Fibroblast of skin of left biceps (primary cell): ENCODE measurements at regions not wholly inside any gene's neighbourhood (a gene's known extent, or its start where the extent isn't known, plus 50 kb on each side); places are given as distances from the start of the nearest gene placed in this dataset.
"Not testable (repeated sequence)": the region's sequence is repeated elsewhere in the genome, so short reads cannot be mapped to it uniquely, and the experiment has no call there.

Experiments
- DNase-seq, 2 experiments: peaks; one replicate each; pipeline ENCODE4 v3.0.0-alpha.2; 2013; ENCODE audit warnings: low read depth in 2 of 2

DNA sequence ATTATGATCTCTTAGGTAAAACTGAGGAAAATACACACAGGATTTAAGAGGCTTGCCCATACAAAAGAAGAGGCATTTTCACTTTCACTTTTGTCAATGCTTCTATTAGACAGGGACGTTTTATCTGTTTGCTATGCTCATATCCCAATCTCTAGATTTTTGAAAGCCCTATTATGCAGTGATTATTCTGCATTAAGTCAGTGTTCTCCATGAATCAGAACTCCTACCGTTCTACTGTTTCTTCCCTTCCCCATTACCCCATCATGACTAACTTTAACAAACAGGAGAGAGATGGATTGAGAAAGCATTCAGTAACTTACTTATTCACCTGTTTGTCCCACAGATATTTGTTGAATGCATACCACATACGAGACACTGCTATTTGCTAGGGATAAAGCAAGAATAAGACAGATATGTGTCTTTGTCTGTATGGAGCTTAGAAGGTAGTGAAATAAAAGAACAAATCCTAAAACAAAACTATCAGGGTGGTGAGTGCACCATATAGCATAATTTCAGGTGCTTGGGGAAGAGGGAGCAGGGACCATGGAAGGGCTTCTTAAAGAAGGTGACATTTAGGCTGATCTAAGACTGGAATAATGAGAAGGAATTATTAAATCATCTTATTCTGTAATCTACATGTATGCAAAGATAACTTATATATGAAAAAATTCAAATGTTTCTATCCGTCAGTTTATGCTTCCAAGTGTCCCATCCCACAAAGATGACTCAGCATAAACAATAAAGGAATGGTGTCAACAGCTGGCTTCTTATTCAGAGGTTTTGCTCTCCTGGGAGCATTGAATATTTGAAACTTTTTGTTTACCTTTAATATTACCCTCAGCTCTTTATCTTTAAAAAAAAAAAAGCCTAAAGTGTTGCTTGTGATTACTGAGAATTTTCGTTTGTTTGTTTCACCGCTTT lies 328.1 kb downstream of the HINT1 start:
- DNase-seq, result no peak

DNA sequence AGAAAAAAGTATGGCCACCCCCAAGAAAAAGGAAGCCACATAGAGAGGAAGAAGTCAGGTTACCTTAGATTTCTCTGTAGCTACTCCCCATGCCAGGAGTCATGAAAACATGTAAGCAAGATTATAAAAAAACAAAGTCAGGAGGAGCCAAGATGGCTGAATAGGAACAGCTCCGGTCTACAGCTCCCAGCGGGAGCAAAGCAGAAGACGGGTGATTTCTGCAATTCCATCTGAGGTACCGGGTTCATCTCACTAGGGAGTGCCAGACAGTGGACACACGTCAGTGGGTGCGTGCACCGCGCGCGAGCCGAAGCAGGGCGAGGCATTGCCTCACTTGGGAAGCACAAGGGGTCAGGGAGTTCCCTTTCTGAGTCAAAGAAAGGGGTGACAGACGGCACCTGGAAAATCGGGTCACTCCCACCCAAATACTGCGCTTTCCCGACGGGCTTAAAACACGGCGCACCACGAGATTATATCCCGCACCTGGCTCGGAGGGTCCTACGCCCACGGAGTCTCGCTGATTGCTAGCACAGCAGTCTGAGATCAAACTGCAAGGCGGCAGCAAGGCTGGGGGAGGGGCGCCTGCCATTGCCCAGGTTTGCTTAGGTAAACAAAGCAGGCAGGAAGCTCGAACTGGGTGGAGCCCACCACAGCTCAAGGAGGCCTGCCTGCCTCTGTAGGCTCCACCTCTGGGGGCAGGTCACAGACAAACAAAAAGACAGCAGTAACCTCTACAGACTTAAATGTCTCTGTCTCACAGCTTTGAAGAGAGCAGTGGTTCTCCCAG lies 347.3 kb downstream of the HINT1 start:
- DNase-seq, result not testable (repeated sequence)

DNA sequence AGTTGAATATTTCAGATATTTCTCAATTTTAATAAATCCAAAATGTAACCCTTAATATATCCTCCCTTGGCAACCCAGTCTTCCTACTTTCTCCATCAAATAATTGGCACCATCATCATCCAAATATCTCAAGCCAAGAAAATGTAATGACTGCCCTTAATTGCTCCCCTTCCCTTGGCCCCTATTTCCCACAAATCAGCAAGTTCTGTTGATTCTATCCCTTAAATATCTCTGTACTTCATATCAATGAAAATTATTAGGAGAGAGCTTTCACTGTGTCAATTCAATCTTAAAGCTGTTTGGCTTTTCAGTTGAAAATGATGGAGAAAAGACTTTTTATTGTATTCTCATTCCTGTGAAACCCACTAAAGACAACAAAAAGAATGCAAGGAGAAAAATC lies 349.8 kb downstream of the HINT1 start:
- no peak for DNase-seq

DNA sequence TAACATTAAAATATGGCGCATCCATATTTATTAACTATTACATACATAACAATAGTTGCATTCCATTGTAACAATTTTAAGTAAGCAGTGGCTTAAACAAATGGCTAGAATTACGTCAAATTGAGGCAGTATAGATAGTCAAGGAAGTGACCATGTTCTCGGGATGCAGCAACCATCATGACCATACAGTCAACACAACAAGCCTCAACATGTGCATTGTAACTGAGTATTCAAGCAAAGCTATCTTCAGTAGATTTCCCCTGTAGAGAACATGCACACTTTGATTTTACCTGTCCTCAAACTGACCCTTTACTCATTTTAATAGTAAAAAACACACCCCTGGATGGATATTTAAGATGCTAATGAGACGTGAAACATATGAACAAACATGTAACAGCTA lies 356.4 kb downstream of the HINT1 start:
- DNase-seq, result no peak

DNA sequence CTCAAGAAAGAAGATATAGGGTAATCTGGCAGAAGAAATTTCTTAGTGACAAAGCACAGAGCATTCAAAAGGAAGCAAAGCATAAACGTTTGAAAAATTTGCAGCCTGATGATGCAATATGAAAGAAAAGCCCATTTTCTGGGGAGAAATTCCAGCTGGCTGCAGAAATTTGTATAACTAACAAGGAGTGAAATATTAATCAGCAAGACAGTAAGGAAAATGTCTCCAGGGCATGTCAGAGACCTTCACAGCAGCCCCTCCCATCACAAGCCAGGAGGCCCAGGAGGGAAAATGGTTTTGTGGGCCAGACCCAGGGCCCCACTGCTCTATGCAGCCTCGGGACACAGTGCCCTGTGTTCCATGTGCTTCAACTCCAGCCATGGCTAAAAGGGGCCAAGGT lies 359.4 kb downstream of the HINT1 start:
- DNase-seq, result no peak

DNA sequence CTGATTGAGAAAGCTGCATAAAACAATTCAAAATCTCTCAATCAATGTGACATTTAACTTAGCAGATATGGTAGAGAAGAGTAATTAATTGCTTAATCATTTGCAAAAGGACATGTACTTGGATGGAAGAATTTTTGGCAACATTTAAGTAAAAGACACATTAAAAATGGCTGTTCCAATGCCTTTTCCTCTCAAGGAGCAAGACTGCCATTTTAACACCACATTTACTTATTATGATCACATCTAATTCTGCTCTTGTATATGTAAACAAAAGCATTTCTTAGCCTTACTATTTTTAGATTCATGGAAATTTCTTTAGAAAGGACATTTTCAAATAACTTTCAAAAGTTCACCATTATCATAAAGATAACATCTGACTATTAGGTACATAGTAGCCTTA lies 360.0 kb downstream of the HINT1 start:
- DNase-seq, result no peak

DNA sequence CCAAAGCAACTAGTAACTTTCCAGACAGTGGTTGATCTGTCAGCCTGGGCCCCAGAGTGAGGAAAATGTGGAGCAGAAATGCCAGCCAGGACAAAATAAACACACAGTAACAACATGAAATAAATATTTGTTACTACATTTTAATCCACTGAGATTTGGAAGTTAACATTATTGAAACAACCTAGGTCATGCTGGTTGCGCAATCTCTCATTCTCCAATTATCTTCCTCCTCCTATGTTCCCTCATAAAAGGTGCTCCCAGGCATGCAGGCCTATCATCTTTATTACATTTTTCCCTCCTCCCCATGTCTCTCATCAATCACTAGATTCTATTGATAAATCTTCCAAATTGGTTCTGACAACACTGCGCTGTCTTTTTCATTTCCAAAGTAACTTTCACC lies 363.1 kb downstream of the HINT1 start:
- DNase-seq, result no peak

DNA sequence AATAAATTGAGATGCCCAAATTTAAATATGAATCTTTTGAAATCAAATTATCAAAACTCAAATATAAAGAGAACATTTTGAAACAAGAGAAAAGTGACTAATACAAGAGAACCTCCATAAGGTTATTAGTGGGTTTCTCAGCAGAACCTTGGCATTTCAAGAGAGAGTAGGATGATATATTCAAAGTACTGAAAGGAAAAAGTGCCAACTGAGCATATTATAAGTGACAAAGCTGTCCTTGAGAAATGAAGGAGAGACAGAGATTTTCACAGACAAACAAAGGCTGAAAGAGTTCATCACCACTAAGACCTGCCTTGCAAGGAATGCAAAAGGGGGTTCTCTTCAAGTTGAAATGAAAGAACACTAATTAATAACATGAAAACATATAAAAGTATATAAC lies 366.0 kb downstream of the HINT1 start:
- no peak for DNase-seq

DNA sequence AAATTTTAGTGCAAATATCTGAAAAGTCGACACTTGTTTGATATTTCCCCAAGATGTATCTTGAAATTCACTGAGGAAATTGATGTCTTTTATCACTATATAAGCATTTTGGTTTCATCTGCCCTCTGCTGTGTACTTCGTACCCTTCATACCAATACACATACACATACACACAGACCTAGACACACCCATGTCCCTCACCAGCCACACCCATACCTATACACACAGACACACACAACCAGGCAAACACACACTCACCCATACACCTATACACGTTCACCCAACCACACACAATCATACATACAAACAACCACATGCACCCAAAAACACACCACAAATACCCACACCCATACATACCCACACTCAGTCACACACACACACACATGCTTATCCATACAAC lies 367.8 kb downstream of the HINT1 start:
- DNase-seq, result no peak

DNA sequence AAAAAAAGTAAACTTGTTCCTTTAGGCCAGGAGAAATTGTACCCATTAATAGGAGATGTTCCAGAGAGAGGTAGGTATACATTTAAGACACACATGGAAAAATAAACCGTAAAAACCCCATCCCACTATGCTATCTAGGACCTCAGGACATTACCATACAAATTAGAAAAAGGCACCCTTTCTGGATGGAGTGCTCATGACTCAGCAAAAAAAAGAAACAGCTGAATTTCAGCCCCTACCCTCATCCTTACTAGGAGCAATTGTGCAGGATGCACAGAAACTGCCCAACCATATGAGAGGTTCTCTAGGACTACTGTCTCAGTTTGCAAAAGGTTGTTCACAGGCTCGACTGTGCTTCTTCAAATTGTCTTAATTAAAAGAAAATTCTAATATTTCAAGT lies 368.2 kb downstream of the HINT1 start:
- DNase-seq, result no peak

DNA sequence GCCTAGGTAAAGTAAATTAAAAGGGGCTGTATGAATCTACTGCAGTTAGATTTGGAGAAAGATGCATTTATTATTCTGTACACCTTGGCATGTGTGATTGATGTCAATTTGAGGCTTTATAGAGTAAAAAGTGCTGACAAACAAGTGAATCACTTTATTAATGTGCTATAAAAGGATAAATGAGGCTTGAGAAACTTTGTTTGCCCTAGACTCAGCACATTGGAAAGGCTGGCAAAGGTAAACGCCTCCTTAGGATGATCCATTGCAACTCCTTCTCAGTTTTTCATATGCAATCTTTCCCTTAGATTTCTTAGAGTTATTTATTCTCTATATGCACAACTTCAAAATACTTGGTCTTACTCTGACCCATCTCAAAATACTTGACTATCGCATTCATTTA lies 369.0 kb downstream of the HINT1 start:
- no peak for DNase-seq

DNA sequence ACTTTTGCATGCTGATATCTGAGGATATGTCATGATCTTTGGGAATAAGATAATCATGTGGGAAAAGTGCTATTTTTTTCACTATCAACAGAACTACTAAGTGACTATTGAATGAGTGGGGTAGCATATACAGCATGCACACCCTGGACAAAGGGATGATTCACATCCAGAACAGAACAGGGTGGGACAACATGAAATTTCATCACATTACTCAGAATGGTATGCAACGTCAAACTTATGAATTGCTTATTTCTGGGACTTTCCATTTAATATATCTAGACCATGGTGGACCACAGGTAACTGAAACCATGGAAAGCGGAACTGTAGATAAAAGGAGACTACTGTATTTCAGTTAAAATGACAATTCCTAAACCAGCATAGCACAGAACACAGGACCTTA lies 370.0 kb downstream of the HINT1 start:
- no peak for DNase-seq

DNA sequence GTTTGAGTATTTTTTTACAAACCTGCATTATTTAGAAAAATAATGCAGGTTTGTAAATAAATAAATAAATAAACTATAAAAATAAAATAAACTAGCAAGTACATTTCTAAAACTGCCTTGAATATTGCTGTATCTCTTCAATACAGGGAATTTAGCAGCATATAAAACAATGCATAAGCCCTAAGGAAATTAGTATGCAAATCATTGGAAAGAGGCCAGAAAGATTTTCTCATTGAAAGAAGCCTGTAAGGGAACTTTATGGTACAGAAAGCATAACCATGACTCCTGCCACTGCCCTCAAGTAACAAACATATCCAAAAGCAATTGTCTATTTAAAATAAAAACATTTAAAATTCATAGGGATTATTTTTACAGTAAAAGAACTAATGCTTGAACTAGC lies 387.3 kb downstream of the HINT1 start:
- no peak for DNase-seq

DNA sequence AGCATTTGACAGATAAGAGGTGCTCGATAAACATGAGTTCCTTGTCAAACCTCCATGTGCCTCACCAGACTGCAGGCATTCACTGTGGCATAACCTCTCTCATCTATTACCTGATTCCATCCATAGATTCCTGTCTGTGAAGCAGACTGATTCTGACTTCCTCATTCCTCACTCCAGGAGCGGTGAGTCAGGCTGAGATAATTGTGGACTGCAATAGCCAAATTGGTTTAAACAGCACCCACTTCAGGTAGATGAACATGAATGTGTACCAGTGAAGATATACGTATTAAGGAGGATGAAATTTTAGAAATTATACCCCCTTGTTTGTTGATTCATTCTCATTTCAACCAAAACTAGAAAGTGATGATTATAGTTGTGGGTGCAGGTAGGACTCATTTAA lies 391.2 kb downstream of the HINT1 start:
- no peak for DNase-seq

DNA sequence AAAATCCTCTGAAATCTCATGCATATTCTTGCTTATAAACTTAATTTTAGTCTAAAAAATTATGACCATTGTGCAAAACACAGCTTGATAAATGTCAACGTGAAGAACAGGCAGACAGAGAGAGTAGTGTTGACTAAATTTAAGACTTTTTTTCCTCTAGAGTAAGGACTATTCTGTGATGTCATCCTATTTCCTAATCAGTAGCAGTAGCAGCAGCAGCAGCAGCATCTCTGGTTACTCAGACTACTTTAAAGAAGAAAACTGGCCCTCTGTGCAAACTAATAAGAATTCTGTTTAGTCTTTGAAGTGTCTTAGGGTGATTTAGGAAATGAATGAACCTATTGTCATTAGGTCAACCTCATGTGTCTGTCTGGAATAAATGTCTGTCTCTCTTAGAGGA lies 403.0 kb downstream of the HINT1 start:
- DNase-seq, result peak in 1 of 2 experiments; percentile 0

DNA sequence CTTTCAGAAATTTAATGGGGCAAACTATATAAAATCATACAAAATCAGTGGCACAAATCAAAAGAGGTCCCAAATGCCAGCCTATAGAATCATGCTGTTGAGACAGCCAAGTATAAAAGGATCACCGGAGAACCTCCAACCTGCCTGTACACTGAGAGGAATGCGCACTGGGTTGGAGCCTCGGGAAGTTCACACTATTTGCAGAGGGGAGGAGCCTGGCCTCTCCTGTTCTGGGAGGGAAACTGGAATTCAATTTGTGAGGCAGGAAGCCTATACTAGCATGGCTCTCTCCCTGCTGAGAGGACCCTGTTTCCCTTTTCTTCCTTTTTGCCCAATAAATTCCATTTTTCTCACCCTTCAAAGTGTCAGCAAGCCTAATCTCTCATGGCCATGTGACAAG lies 406.0 kb downstream of the HINT1 start:
- DNase-seq, result peak in 1 of 2 experiments; percentile 0

DNA sequence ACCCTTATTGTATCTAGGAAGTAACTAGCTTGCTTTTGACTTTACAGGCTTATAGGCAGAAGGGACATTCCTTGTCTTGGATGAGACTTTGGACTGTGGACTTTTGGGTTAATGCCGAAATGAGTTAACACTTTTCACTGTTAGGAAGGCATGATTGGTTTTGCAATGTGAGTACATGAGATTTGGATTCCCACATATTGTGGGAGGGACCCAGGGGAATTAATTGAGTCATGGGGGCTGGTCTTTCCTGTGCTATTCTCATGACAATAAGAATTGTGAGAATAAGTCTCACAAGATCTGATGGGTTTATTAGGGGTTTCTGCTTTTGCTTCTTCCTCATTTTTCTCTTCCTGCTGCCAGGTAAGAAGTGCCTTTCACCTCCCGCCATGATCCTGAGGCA lies 417.5 kb downstream of the HINT1 start:
- DNase-seq, result no peak

DNA sequence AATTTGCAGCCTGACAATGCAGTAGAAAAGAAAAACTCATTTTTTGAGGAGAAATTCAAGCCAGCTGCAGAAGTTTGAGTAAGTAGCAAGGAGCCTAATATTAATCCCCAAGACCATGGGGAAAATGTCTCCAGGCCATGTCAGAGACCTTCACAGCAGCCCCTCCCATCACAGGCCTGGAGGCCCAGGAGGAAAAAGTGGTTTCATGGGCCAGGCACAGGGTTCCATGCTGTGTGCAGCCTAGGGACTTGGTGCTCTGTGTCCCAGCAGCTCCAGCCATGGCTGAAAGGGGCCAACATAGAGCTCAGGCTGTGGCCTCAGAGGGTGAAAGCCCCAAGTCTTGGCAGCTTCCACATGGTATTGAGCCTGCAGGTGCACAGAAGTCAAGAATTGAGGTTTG lies 418.4 kb downstream of the HINT1 start:
- DNase-seq, result not testable (repeated sequence)

DNA sequence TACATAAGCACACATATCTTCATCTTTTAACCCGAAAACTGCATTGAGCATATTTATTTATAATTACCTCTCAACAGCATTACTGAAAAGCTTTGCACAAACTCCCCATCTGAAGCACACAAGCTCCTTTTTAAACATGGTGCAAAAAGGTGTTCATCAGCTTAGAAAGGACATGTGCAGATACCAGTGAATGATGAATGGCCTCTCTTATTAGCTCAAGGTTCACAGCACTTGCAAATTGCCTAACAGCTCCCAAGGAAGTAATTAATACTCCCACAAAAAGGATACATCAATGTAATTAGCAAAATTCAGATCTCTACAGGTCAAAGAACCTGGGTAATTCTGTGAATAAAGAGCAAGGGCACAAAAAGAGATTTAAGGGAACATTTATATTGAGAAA lies 422.0 kb downstream of the HINT1 start:
- DNase-seq, result no peak

DNA sequence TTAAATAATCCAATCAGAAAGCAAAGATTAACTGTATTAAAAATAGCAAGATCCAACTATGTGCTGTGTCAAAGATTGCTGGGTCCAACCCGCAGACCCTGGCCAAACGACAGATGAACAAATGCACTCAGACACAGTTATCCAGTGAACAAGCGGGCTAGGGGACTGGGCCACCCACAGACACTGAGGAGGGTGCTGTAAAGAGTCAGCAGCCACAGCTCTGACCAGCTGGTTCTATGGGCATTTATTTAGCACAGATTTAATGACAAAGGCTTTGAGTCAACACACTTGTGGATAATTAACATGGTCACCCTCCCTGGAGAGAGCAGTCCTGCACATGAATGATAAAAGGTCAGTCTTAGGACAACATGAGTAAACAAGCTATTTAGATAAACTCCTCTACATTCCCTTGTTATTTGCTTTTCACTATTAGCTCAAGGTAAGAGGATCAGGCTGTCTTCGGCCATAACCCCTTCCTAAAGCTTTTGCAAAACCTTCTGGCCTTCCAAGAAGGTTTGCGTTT lies 424.9 kb downstream of the HINT1 start:
- DNase-seq, result no peak

DNA sequence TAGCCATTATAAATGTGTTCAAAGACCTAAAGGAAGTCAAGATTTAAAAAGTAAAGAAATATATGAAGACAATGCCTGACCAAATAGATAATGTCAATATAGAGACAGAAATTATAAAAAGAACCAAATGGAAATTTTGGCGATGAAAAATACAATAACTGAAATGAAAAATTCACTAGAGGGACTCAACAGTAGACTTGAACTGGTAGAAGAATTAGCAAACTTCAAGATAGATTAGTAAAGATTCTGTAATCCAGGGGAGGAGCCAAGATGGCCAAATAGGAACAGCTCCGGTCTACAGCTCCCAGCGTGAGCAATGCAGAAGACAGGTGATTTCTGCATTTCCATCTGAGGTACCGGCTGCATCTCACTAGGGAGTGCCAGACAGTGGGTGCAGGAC lies 433.2 kb downstream of the HINT1 start:
- no peak for DNase-seq

DNA sequence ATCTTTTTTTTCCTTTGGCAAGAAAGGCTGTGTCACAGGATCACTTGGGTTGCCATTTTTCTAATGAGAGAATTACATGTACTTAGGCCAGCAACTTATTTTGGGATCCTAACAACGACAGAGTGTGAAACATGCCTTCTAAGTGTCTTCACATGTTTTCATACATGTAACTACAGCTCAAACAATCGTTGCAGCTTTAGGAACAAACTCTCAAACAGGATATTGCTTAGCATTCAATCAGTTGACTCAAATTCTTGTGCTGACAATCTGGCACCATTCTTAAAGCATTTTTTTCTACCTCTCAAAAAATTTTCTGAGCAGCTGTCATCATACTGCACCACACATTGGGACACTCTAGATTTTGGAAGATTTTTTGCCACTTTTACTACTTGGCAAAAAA lies 435.5 kb downstream of the HINT1 start:
- DNase-seq, result no peak

DNA sequence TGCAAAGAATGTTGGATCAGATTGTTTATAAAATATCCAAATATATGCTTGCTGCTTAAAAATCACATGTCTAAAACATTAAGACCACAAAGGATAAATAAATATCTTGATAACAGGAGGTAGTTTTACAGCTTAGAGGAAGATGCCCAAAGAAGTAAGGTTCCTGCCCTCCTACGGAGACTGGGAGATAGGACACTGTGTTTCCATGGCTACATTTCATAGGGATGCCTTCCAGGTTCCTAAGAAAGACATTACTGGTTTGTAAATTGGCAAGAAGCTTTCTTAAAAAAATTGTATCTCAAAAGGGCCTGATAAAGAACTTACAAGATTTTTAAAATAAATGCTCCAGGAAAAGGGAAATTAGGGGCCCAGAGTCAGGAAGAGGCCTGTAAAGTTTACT lies 437.2 kb downstream of the HINT1 start:
- no peak for DNase-seq
